Mesodermal cell (in vitro differentiated cells): ENCODE measurements at regions not wholly inside any gene's neighbourhood (a gene's known extent, or its start where the extent isn't known, plus 50 kb on each side); places are given as distances from the start of the nearest gene placed in this dataset.
"Not testable (repeated sequence)": the region's sequence is repeated elsewhere in the genome, so short reads cannot be mapped to it uniquely, and the experiment has no call there.

ENCODE experiments used
- H3K27ac ChIP-seq: 2 replicates; pipeline ENCODE4 v1.7.0; 2013; ENCODE audit warnings: mild to moderate bottlenecking, low read depth, low read length, moderate library complexity; ENCODE audit not compliant: severe bottlenecking
- H3K36me3 ChIP-seq: 2 replicates; pipeline ENCODE4 v1.7.1; 2013; ENCODE audit warnings: mild to moderate bottlenecking, low read length, moderate library complexity; ENCODE audit not compliant: control insufficient read depth, insufficient read depth
- H3K4me1 ChIP-seq: one replicate; pipeline ENCODE4 v1.7.1; 2013; ENCODE audit warnings: mild to moderate bottlenecking, low read length; ENCODE audit not compliant: insufficient read depth, control insufficient read depth, poor library complexity, severe bottlenecking
- H3K4me3 ChIP-seq: 2 replicates; pipeline ENCODE4 v1.7.0; 2013; ENCODE audit warnings: low read length, control low read depth, mild to moderate bottlenecking; ENCODE audit not compliant: insufficient read depth, poor library complexity, severe bottlenecking; ENCODE audit errors: extremely low read depth
- H3K9me3 ChIP-seq: 2 replicates; pipeline ENCODE4 v1.7.1; 2013; ENCODE audit warnings: mild to moderate bottlenecking, low read length, moderate library complexity; ENCODE audit not compliant: control insufficient read depth
- WGBS, 2 experiments: methylation state at CpG; one replicate each; pipeline ENCODE4 v1.1.5; 2013; ENCODE audit warnings: missing lambda C conversion rate in 2 of 2; ENCODE audit not compliant: insufficient coverage in 2 of 2; 5-methylcytosine and 5-hydroxymethylcytosine counted together

DNA sequence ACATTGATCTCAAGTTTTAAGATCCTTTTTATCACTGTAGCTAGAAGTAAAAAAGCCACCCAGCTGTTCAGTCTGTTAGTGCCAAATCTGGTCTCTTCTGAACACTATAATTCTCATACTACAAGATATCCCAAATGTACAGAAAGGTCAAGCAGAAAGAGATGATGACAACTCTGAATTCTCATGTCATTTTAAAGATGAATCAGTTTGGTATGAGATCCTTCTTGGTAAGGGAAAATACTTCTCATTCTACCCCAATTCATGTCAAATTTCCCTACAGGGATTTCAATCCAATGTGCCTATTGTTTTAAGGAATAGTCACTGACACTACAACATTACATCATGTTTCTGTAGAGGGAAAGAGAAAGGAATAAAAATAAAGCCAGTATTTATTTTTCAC lies 184.5 kb downstream of the CPEB2 start:
- Histone ChIP-seq H3K4me3 (no peak overlapping the region), H3K4me1 (peaks cover 8% of the 10 kb centered on the region), H3K9me3 (no peaks in the 10 kb centered on the region), H3K27ac (no peak overlapping the region), H3K36me3 (no peaks in the 10 kb centered on the region)

DNA sequence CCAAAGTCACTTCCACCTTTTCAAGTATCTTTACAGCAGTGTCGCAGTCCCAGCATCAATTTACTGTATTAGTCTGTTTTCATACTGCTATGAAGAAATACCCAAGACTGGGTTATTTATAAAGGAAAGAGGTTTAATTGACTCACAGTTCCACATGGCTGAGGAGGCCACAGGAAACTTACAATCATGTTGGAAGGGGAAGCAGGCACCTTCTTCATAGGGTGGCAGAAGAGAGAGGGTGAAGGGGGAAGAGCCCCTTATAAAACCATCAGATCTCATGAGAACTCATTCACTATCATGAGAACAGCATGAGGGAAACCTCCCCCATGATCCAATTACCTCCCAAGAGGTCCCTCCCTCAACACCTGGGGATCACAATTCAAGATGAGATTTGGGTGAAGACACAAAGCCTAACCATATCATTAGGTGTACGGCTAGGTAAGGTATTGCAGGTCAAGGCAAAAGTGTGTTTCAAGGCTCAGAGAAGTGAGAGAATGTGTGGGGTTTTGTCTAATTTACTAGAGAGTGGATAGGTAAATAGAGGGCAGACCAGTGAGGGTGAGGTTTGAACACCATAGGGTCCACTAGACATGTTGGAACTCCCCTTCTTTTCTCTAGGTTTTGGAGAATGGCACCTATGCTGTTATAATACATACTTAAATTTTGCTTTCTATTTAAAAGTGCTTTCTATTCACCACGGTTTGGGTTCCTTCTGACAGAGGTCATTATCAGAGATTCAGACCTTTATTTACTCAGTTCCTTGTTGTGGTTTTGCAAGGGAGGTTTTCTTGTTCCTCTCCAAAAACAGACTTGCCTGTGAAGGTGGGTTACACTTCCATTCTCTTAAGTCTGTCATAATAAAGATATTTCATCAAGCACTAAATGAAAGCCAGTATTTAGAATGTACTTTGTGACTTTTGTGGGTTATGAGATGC lies 186.6 kb downstream of the CPEB2 start:
- WGBS, 2 experiments, result 25 to 44% methylated on average over 1 of the region's 3 CpGs
- H3K9me3 ChIP-seq, result no peaks in the 10 kb centered on the region
- H3K27ac ChIP-seq, result no peak overlapping the region
- H3K4me3 ChIP-seq, result no peak overlapping the region
- no peaks in the 10 kb centered on the region for H3K4me1 ChIP-seq
- no peaks in the 10 kb centered on the region for H3K36me3 ChIP-seq

DNA sequence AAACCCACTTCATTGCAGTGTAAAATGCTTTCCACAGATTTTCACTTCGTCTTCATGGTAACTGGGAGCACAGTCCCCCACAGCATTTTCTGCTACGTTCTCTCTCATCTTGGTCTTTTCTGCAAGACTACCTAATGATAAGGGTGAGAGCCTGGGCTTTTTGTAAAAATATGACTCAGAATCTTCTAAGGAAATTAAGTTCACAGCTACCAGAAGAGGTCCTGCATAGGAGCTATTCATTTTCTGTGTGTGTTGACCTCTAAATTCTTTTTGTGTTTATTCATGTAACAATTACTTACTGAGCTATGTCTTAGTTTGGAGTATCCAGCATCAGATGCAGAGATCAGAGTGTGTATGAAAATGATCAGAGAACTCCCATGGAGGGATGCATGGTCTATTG lies 192.2 kb downstream of the CPEB2 start:
- H3K27ac ChIP-seq, result no peak overlapping the region
- no peaks in the 10 kb centered on the region for H3K36me3 ChIP-seq
- no peaks in the 10 kb centered on the region for H3K4me1 ChIP-seq
- H3K4me3 ChIP-seq, result no peak overlapping the region
- 83 to 88% methylated on average over 2 of the region's 2 CpGs for WGBS, 2 experiments
- H3K9me3 ChIP-seq, result no peaks in the 10 kb centered on the region

DNA sequence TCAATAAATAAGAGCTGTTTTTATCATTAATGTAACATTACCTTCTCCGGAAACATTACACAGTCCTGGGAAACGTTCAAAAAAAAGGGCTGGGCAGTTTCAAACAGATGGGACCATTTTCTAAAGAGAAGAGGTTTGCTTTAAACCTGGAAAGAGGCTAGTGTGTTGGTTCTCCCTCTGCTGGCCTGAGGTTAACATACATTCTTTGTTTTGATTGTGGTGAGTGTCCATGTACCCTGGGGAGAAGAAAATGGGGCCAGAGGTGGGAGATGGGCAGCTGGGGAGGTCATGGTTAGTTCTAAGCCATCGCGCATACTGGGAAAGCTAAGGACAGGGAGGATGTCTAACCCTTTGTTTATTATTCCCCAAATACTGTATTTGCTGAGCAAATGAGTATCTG lies 194.7 kb downstream of the CPEB2 start:
- Histone ChIP-seq H3K27ac (no peak overlapping the region), H3K4me1 (no peaks in the 10 kb centered on the region), H3K4me3 (no peak overlapping the region), H3K9me3 (no peaks in the 10 kb centered on the region), H3K36me3 (no peaks in the 10 kb centered on the region)
- 17% methylated on average over 1 of the region's 4 CpGs; no CpG with 5 or more reads in 1 of the 2 experiments for WGBS, 2 experiments

DNA sequence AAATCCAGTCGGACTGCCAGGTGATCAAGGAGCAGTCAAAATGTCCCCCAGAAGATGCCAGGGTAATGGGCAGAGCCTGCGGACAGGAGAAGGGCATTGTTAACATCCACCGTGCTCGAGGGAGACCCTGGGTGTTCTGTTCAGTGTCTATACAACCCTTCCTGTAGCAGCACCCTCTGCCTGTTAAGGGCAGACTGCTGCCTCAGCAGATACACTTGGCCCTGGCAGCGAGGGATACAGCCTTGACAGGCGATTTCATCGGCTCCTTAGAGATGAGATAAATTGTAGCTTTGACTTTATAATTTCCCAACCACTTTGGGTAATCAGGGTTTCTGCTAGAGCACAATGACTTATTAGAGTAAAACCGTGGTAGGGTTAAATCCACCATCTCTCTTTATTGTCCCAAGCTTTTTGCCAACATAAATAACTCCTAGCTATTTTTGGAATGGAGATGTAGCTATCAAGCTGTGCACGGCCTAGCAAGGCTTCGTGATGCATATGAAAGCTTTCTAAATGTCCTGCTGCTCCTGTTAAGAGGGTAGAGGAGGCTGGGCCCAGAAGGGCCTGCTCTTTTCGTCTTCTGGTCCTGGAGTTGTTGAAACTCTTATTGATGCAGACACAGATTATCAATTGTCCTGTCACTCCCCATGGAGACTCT lies 195.9 kb downstream of the CPEB2 start:
- whole genome bisulfite sequencing, 2 experiments, result 43 to 59% methylated on average over 4 to 5 of the region's 11 CpGs
- no peak overlapping the region for H3K4me3 ChIP-seq
- no peak overlapping the region for H3K27ac ChIP-seq
- no peaks in the 10 kb centered on the region for H3K9me3 ChIP-seq
- H3K36me3 ChIP-seq, result no peaks in the 10 kb centered on the region
- H3K4me1 ChIP-seq, result no peaks in the 10 kb centered on the region

DNA sequence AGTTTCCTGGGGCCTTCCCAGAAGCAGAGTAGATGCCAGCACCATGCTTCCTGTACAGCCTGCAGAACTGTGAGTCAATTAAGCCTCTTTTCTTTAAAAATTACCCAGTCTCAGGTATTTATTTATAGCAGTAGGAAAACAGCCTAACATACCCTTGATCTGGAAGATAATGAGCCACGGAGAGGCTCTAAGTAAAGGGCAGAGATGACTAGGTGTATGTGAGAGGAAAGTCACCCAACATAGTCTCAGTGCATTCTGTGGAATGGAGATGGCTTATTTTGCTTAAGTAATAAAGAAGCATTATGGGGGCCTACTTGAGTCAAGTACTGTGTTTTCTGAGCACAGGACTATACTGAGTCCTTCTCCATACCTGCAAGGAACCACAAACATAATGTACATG lies 199.5 kb downstream of the CPEB2 start:
- Histone ChIP-seq H3K27ac (no peak overlapping the region), H3K4me1 (no peaks in the 10 kb centered on the region), H3K36me3 (no peaks in the 10 kb centered on the region), H3K4me3 (no peak overlapping the region), H3K9me3 (peaks cover 3% of the 10 kb centered on the region)
- WGBS, 2 experiments, result 83% methylated on average over 1 of the region's 1 CpG

DNA sequence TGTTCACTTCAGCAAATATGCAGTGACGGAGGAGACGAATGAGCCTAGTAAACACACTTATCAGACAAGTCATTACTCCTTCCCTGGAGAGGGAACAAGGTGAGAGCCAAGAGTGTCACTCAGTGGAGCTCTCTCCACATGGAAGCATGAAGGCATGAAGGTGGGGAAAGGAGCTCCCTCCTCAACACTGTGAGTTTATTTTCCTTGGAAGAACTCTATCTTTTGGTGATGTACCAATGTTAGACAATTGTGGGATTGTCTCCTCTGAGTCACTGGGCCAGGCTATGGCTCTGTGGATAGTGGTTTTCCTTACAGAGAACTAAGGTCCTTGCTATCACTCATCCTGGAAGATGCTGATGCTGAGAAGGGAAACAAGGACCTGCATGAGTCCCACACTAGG lies 200.2 kb downstream of the CPEB2 start:
- WGBS, 2 experiments, result no CpG with 5 or more reads among the region's 2 CpGs
- Histone ChIP-seq H3K4me3 (no peak overlapping the region), H3K9me3 (peaks cover 8% of the 10 kb centered on the region), H3K27ac (no peak overlapping the region), H3K36me3 (no peaks in the 10 kb centered on the region), H3K4me1 (no peaks in the 10 kb centered on the region)

DNA sequence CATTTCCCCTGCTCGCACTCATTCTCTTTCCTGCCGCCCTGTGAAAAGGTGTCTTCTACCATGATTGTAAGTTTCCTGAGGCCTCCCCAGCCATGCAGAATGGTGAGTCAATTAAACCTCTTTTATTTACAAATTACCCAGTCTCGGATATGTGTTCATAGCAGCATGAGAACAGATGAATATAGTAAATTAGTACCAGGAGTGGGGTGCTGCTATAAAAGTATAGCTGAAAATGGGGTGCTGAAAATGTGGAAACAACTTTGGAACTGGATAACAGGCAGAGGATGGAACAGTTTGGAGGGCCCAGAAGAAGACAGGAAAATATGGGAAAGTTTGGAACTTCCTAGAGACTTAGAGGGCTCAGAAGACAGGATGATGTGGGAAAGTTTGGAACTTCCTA lies 204.2 kb downstream of the CPEB2 start:
- H3K4me3 ChIP-seq, H3K27ac ChIP-seq, H3K9me3 ChIP-seq, H3K36me3 ChIP-seq, H3K4me1 ChIP-seq: not testable (repeated sequence)
- 86 to 92% methylated on average over 2 of the region's 3 CpGs for WGBS, 2 experiments

DNA sequence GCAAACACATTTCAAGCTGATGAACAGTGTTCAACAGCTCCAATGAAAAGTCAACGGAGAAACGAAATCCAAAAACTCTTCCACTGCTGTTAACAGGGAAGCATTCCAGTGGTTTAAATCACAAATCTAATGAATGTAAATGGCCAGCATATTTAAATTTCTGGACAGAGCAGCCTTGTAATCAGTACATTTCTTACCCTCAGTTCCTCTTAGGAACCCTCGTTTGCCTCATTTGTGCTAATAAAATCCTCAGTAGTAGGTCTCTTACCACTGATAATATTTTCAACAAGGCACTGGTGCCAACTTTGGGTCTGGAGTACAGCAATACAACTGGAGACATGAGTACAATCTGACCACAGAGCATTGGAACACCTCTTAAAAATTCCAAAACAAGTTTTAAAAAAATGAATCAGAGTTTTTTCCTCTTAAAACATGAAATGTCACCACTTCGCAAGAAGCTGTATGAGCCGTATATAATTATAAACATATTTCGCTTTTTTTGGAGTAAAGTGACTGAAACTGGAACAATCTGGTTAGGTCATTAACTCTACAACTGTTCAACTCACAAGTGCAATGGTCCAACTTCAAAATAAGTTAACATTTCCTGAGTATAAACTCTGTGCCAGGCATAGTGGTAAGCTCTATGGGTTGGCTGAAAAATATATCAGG lies 211.2 kb downstream of the CPEB2 start:
- H3K36me3 ChIP-seq, result no peaks in the 10 kb centered on the region
- WGBS, 2 experiments, result 84 to 86% methylated on average over 4 of the region's 6 CpGs

DNA sequence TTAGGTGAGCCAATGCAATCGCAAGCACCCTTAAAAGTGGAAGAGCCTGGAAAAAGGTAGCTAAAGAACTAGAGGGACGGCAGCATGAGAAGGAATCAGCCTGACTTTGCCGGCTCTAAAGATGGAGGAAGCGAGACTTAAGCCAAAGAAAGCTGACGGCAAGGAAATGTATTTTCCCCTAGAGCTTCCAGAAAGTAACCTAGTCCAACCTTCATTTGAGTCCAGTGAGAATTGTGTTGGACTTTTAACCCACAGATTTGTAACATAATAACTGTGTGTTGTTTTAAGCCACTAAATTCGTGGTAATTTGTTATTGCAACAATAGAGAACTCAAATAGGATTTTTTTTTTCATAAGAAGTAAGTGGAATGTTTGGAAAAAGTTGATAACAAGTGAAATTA lies 212.7 kb upstream of the C1QTNF7 start:
- Histone ChIP-seq H3K4me3 (no peak overlapping the region), H3K4me1 (no peaks in the 10 kb centered on the region), H3K36me3 (no peaks in the 10 kb centered on the region), H3K27ac (no peak overlapping the region), H3K9me3 (no peaks in the 10 kb centered on the region)
- WGBS, 2 experiments, result 94 to 97% methylated on average over 3 of the region's 6 CpGs

More for the DNA sequence above, 211.2 kb downstream of the CPEB2 start:
- Histone ChIP-seq H3K4me3 (no peak overlapping the region), H3K27ac (no peak overlapping the region), H3K4me1 (no peaks in the 10 kb centered on the region), H3K9me3 (no peaks in the 10 kb centered on the region)
